ENCODE measurements at regions not wholly inside any gene's neighbourhood (a gene's known extent, or its start where the extent isn't known, plus 50 kb on each side); places are given as distances from the start of the nearest gene placed in this dataset.

DNA sequence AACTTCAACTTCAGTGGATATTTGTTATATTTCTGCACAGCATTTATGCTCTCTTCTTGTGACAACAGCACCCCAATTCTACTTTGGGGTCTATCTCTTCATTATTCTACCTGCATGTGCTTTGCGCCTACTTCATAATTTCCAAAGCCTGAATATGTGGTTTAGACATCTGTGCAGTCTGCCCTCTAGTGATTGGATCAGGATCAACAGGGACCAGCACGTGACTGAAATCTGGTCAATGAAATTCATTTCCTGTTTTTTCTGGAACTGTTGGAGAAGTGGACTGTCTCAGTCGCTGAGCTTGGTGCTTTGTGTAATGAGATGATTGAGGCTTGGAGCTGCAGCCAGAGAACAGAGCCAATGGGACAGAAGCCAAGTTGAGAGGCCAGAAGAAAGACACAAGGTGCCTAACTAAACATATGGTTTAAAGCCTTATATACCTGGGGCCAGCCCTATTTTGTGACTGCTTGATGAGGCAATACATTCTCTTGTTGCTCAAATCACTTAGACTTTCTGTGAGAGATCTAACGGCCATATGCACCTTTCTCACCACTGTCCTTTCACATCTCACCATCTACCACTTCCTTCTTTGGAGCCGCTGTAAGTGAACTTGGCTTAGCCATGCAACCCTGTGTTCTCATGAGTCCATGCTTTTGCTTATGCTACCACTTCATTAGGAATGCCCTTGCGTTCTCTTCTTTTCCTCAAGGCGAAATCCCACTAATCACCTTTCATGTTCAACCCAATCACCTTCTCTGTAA lies 68.8 kb upstream of the PPP2R2B start:
- Histone ChIP-seq H4K20me1 (ENCODE audit: insufficient read depth) (no peaks in the 10 kb centered on the region), H3K27ac (ENCODE audit: low read depth in 2 of 2, low read length in 1 of 2) (no peak overlapping the region), H3K4me1 (ENCODE audit: control insufficient read depth in 1 of 2, insufficient read depth in 2 of 2, low read depth in 1 of 2, low read length in 1 of 2) (peaks cover 0 to 6% of the 10 kb centered on the region in 2 experiments; a peak in 2 of 4 replicates), H3K36me3 (replicated peaks in 1 of 2; ENCODE audit: control insufficient read depth in 1 of 2, insufficient read depth in 2 of 2, low read length in 1 of 2) (no peaks in the 10 kb centered on the region), H3K79me2 (ENCODE audit: insufficient read depth) (no peaks in the 10 kb centered on the region), H2AFZ (ENCODE audit: low read depth) (no peak overlapping the region), H3K9ac (no peak overlapping the region), H3F3A (replicated peaks; ENCODE audit: insufficient read depth) (no peaks in the 10 kb centered on the region), H3K9me2 (no peaks in the 10 kb centered on the region), H3K27me3 (ENCODE audit: insufficient read depth) (no peaks in the 10 kb centered on the region), H3K4me2 (no peak overlapping the region), H3K4me3 (ENCODE audit: low read depth in 2 of 2, low read length in 1 of 2) (no peak overlapping the region; a peak in 1 of 4 replicates), H3K9me3 (no peaks in the 10 kb centered on the region)
- ChIA-PET CTCF (interaction anchor here (0.6 to 3.6 kb wide), 31 partner anchors 10 to 428 kb away, joined by 3 to 39 read pairs (median 4); partner anchors contain the start of gene PPP2R2B), POLR2A (no interaction called here)
- 67% methylated on average over 7 of the region's 7 CpGs for WGBS (ENCODE audit: low lambda C conversion rate)
- DNase-seq, result peak; percentile 21
- no peak for TF ChIP-seq EZH2phosphoT487 (IDR thresholded peaks at IDR 0.05; ENCODE audit: borderline replicate concordance, low read depth)
- no peak for TF ChIP-seq ELF1 (IDR thresholded peaks at IDR 0.05)
- TF ChIP-seq YY1 (IDR thresholded peaks at IDR 0.05; ENCODE audit: low read depth), result no peak
- TF ChIP-seq SMC3 (IDR thresholded peaks at IDR 0.05; ENCODE audit: low read depth, low read length), result peak; percentile 66
- TF ChIP-seq, protein P1, sequence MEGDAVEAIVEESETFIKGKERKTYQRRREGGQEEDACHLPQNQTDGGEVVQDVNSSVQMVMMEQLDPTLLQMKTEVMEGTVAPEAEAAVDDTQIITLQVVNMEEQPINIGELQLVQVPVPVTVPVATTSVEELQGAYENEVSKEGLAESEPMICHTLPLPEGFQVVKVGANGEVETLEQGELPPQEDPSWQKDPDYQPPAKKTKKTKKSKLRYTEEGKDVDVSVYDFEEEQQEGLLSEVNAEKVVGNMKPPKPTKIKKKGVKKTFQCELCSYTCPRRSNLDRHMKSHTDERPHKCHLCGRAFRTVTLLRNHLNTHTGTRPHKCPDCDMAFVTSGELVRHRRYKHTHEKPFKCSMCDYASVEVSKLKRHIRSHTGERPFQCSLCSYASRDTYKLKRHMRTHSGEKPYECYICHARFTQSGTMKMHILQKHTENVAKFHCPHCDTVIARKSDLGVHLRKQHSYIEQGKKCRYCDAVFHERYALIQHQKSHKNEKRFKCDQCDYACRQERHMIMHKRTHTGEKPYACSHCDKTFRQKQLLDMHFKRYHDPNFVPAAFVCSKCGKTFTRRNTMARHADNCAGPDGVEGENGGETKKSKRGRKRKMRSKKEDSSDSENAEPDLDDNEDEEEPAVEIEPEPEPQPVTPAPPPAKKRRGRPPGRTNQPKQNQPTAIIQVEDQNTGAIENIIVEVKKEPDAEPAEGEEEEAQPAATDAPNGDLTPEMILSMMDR (IDR thresholded peaks at IDR 0.05), result peak; percentile 65
- no peak for TF ChIP-seq RFX5 (IDR thresholded peaks at IDR 0.05; ENCODE audit: low read length)
- peak; percentile 72 for TF ChIP-seq RAD21 (IDR thresholded peaks at IDR 0.05; ENCODE audit: low read length)
- TF ChIP-seq, protein P2, sequence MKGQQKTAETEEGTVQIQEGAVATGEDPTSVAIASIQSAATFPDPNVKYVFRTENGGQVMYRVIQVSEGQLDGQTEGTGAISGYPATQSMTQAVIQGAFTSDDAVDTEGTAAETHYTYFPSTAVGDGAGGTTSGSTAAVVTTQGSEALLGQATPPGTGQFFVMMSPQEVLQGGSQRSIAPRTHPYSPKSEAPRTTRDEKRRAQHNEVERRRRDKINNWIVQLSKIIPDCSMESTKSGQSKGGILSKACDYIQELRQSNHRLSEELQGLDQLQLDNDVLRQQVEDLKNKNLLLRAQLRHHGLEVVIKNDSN (IDR thresholded peaks at IDR 0.05; ENCODE audit: borderline replicate concordance, low read depth), result peak; percentile 83
- TF ChIP-seq FOXJ3 (CRISPR knock-in tag; IDR thresholded peaks at IDR 0.05), result no peak
- TF ChIP-seq, protein P3, sequence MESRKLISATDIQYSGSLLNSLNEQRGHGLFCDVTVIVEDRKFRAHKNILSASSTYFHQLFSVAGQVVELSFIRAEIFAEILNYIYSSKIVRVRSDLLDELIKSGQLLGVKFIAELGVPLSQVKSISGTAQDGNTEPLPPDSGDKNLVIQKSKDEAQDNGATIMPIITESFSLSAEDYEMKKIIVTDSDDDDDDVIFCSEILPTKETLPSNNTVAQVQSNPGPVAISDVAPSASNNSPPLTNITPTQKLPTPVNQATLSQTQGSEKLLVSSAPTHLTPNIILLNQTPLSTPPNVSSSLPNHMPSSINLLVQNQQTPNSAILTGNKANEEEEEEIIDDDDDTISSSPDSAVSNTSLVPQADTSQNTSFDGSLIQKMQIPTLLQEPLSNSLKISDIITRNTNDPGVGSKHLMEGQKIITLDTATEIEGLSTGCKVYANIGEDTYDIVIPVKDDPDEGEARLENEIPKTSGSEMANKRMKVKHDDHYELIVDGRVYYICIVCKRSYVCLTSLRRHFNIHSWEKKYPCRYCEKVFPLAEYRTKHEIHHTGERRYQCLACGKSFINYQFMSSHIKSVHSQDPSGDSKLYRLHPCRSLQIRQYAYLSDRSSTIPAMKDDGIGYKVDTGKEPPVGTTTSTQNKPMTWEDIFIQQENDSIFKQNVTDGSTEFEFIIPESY (IDR thresholded peaks at IDR 0.05; ENCODE audit: borderline replicate concordance, low read depth), result no peak

DNA sequence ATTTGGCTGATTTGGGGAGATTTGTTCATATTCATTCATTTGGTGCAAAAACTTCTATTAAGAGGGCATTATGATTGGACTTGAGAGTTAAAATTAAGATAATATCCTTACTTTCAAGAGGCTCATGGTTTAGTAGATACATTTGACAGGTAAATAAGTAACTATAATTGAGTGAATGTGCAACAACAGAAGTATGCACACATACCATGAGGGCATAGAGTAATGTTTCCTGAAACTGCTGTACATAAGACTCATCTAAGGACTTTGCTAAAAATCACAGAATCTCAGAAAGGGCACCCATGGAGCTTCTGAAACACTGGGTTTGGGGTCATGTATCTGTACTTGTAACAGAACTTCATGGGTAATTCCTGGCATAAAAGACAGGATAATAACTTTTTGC lies 70.1 kb upstream of the PPP2R2B start:
- Histone ChIP-seq H3K9me3 (no peaks in the 10 kb centered on the region), H3K27me3 (ENCODE audit: insufficient read depth) (no peaks in the 10 kb centered on the region), H3K4me3 (ENCODE audit: low read depth in 2 of 2, low read length in 1 of 2) (no peak overlapping the region), H3K36me3 (replicated peaks in 1 of 2; ENCODE audit: control insufficient read depth in 1 of 2, insufficient read depth in 2 of 2, low read length in 1 of 2) (no peaks in the 10 kb centered on the region), H2AFZ (ENCODE audit: low read depth) (no peak overlapping the region), H3K27ac (ENCODE audit: low read depth in 2 of 2, low read length in 1 of 2) (no peak overlapping the region), H3F3A (replicated peaks; ENCODE audit: insufficient read depth) (no peaks in the 10 kb centered on the region), H3K9ac (no peak overlapping the region), H3K4me1 (ENCODE audit: control insufficient read depth in 1 of 2, insufficient read depth in 2 of 2, low read depth in 1 of 2, low read length in 1 of 2) (peaks cover 0 to 6% of the 10 kb centered on the region in 2 experiments; a peak in 2 of 4 replicates), H4K20me1 (ENCODE audit: insufficient read depth) (no peaks in the 10 kb centered on the region), H3K4me2 (no peak overlapping the region), H3K9me2 (no peaks in the 10 kb centered on the region), H3K79me2 (ENCODE audit: insufficient read depth) (no peaks in the 10 kb centered on the region)
- DNase-seq, result no peak
- POLR2A ChIA-PET, result no interaction called here
- no peak for TF ChIP-seq ELF1 (IDR thresholded peaks at IDR 0.05)
- no peak for TF ChIP-seq NFIC (IDR thresholded peaks at IDR 0.05; ENCODE audit: borderline replicate concordance)
- TF ChIP-seq EZH2phosphoT487 (IDR thresholded peaks at IDR 0.05; ENCODE audit: borderline replicate concordance, low read depth), result no peak
- TF ChIP-seq, protein P4, sequence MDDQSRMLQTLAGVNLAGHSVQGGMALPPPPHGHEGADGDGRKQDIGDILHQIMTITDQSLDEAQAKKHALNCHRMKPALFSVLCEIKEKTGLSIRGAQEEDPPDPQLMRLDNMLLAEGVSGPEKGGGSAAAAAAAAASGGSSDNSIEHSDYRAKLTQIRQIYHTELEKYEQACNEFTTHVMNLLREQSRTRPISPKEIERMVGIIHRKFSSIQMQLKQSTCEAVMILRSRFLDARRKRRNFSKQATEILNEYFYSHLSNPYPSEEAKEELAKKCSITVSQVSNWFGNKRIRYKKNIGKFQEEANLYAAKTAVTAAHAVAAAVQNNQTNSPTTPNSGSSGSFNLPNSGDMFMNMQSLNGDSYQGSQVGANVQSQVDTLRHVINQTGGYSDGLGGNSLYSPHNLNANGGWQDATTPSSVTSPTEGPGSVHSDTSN (IDR thresholded peaks at IDR 0.05), result no peak
- TF ChIP-seq, protein P2 (IDR thresholded peaks at IDR 0.05; ENCODE audit: borderline replicate concordance, low read depth), result no peak
- TF ChIP-seq GATA2 (CRISPR knock-in tag; IDR thresholded peaks at IDR 0.05), result no peak
- no peak for TF ChIP-seq FOXJ3 (CRISPR knock-in tag; IDR thresholded peaks at IDR 0.05)
- TF ChIP-seq RXRA (IDR thresholded peaks at IDR 0.05; ENCODE audit: borderline replicate concordance, low read depth), result no peak
- TF ChIP-seq, protein P1 (IDR thresholded peaks at IDR 0.05), result no peak
- CTCF ChIA-PET, result interaction anchor here (1.2 to 3.2 kb wide), 5 partner anchors 10 to 382 kb away, joined by 3 to 15 read pairs (median 9); no protein-coding TSS in a partner anchor
